Loucy (cell line): ENCODE measurements at regions not wholly inside any gene's neighbourhood (a gene's known extent, or its start where the extent isn't known, plus 50 kb on each side); places are given as distances from the start of the nearest gene placed in this dataset.

Experiments used
- H2AFZ ChIP-seq: fragments of 200-600 bp; sonication (generic); 2 replicates; pipeline ENCODE4 v1.6.0; 2016; ENCODE audit warnings: antibody characterized with exemption, mild to moderate bottlenecking, low read length, moderate library complexity
- H3F3A ChIP-seq: fragments of 200-600 bp; 2 replicates; pipeline ENCODE4 v1.6.0; 2016; ENCODE audit warnings: antibody characterized with exemption, low read depth, mild to moderate bottlenecking
- H3K27me3 ChIP-seq: fragments of 200-600 bp; sonication (generic); 2 replicates; pipeline ENCODE4 v1.6.1; 2014; ENCODE audit warnings: low read length, mild to moderate bottlenecking; ENCODE audit not compliant: insufficient read depth, poor library complexity, severe bottlenecking
- H3K36me3 ChIP-seq: fragments of 200-600 bp; sonication (generic); 2 replicates; pipeline ENCODE4 v1.6.1; 2016; ENCODE audit warnings: low read length; ENCODE audit not compliant: insufficient read depth
- H3K4me1 ChIP-seq: fragments of 200-600 bp; sonication (generic); 2 replicates; pipeline ENCODE4 v1.5.1; 2014; ENCODE audit warnings: low read length, mild to moderate bottlenecking; ENCODE audit not compliant: insufficient read depth, poor library complexity, severe bottlenecking
- H3K4me2 ChIP-seq: fragments of 200-600 bp; sonication (generic); 2 replicates; pipeline ENCODE4 v1.6.0; 2014; ENCODE audit warnings: antibody characterized with exemption, low read length, low read depth, mild to moderate bottlenecking; ENCODE audit not compliant: poor library complexity, severe bottlenecking
- H3K4me3 ChIP-seq: fragments of 200-600 bp; sonication (generic); 2 replicates; pipeline ENCODE4 v1.5.1; 2014; ENCODE audit warnings: low read length, mild to moderate bottlenecking, mixed read lengths; ENCODE audit not compliant: poor library complexity, severe bottlenecking
- H3K79me2 ChIP-seq: fragments of 200-600 bp; sonication (generic); 2 replicates; pipeline ENCODE4 v1.6.1; 2014; ENCODE audit warnings: low read length; ENCODE audit not compliant: insufficient read depth
- H3K9ac ChIP-seq: fragments of 200-600 bp; sonication (generic); 2 replicates; pipeline ENCODE4 v1.6.0; 2014; ENCODE audit warnings: mild to moderate bottlenecking, low read depth, low read length, moderate library complexity; ENCODE audit not compliant: poor library complexity, severe bottlenecking
- H3K9me2 ChIP-seq: fragments of 200-600 bp; sonication (generic); replicated peaks from 2 replicates; pipeline ENCODE4 v1.6.1; 2016; ENCODE audit warnings: low read depth, low read length, mixed read lengths
- H3K9me3 ChIP-seq: fragments of 200-600 bp; sonication (generic); 2 replicates; pipeline ENCODE4 v1.6.1; 2014; ENCODE audit warnings: mild to moderate bottlenecking, antibody characterized with exemption, low read length, low read depth; ENCODE audit not compliant: insufficient read depth
- H4K20me1 ChIP-seq: fragments of 200-600 bp; sonication (generic); 2 replicates; pipeline ENCODE4 v1.6.0; 2014; ENCODE audit warnings: antibody characterized with exemption, low read length, mild to moderate bottlenecking; ENCODE audit not compliant: insufficient read depth, poor library complexity, severe bottlenecking
- EZH2phosphoT487 ChIP-seq: fragments of 200-600 bp; IDR thresholded peaks from 2 replicates; pipeline ENCODE4 v1.6.1; 2018; ENCODE audit warnings: antibody characterized with exemption, mild to moderate bottlenecking, moderate library complexity, borderline replicate concordance
- TF ChIP-seq, protein P1 (sequence below): fragments of 200-600 bp; sonication (generic); conservative IDR thresholded peaks from 2 replicates; pipeline ENCODE4 v1.5.1; 2014; ENCODE audit warnings: mild to moderate bottlenecking, antibody characterized with exemption, low read length

- Histone ChIP-seq H3K4me1 (peaks cover 15% of the 10 kb centered on the region), H3F3A (no peaks in the 10 kb centered on the region), H4K20me1 (no peaks in the 10 kb centered on the region), H2AFZ (no peak overlapping the region), H3K4me3 (no peak overlapping the region), H3K79me2 (no peaks in the 10 kb centered on the region), H3K9me2 (no peaks in the 10 kb centered on the region), H3K9ac (no peak overlapping the region), H3K36me3 (no peaks in the 10 kb centered on the region), H3K4me2 (no peak overlapping the region), H3K9me3 (no peaks in the 10 kb centered on the region), H3K27me3 (no peaks in the 10 kb centered on the region)
- TF ChIP-seq, protein P1, sequence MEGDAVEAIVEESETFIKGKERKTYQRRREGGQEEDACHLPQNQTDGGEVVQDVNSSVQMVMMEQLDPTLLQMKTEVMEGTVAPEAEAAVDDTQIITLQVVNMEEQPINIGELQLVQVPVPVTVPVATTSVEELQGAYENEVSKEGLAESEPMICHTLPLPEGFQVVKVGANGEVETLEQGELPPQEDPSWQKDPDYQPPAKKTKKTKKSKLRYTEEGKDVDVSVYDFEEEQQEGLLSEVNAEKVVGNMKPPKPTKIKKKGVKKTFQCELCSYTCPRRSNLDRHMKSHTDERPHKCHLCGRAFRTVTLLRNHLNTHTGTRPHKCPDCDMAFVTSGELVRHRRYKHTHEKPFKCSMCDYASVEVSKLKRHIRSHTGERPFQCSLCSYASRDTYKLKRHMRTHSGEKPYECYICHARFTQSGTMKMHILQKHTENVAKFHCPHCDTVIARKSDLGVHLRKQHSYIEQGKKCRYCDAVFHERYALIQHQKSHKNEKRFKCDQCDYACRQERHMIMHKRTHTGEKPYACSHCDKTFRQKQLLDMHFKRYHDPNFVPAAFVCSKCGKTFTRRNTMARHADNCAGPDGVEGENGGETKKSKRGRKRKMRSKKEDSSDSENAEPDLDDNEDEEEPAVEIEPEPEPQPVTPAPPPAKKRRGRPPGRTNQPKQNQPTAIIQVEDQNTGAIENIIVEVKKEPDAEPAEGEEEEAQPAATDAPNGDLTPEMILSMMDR, result no peak
- no peak for TF ChIP-seq EZH2phosphoT487
Observed at GRCh38 chr14:35229792-35230089, 62.4 kb upstream of the PSMA6 start.

DNA sequence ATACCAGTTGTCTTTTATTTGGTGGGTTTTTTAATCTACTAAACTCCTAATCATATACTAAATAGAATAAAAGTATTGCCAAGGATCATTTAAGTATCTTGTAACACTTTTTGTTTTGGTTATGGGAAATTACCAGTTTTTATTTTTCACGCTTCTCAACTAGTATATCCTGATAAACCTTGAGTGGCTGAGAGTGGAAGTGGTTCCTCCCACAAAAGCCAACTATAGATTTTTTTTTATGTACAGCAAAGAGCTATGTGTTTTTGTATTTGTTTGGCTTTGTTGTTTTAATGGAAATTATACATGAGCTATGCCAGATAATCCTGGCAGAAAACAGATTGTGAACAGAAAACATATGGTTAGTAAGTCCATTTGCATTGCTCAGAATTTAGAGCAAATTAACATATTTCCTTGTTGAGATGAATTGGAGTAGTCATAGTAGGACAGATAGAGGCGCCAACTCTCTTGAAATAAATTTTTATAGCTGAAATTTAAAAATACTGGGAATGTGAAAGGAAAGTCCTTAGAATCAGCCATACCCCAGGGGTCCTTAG lies 60.9 kb upstream of the PSMA6 start:
- no peaks in the 10 kb centered on the region for H3K36me3 ChIP-seq
- H3K4me1 ChIP-seq, result peaks cover 15% of the 10 kb centered on the region
- H3K4me2 ChIP-seq, result no peak overlapping the region
- no peaks in the 10 kb centered on the region for H3F3A ChIP-seq
- H3K9me2 ChIP-seq, result no peaks in the 10 kb centered on the region
- H2AFZ ChIP-seq, result no peak overlapping the region
- no peaks in the 10 kb centered on the region for H3K27me3 ChIP-seq
- H3K79me2 ChIP-seq, result no peaks in the 10 kb centered on the region
- H3K9me3 ChIP-seq, result no peaks in the 10 kb centered on the region
- TF ChIP-seq, protein P1, result no peak; the same call in 1 of the 2 replicates
- TF ChIP-seq EZH2phosphoT487, result no peak
- no peak overlapping the region for H3K4me3 ChIP-seq
- no peaks in the 10 kb centered on the region for H4K20me1 ChIP-seq
- H3K9ac ChIP-seq, result no peak overlapping the region

- H3K9me3 ChIP-seq, result no peaks in the 10 kb centered on the region
- TF ChIP-seq, protein P1, result no peak
- no peak for TF ChIP-seq EZH2phosphoT487
- no peak overlapping the region for H3K9ac ChIP-seq
- no peaks in the 10 kb centered on the region for H3K36me3 ChIP-seq
- H3K79me2 ChIP-seq, result no peaks in the 10 kb centered on the region
- H3K4me1 ChIP-seq, result peaks cover 15% of the 10 kb centered on the region
- no peaks in the 10 kb centered on the region for H3F3A ChIP-seq
- no peak overlapping the region for H3K4me3 ChIP-seq
- no peaks in the 10 kb centered on the region for H3K9me2 ChIP-seq
- H3K4me2 ChIP-seq, result no peak overlapping the region
- no peaks in the 10 kb centered on the region for H3K27me3 ChIP-seq
- no peaks in the 10 kb centered on the region for H4K20me1 ChIP-seq
- H2AFZ ChIP-seq, result no peak overlapping the region
Observed at GRCh38 chr14:35234012-35234805, 58.0 kb upstream of the PSMA6 start.
